ENCODE measurements at regions not wholly inside any gene's neighbourhood (a gene's known extent, or its start where the extent isn't known, plus 50 kb on each side); places are given as distances from the start of the nearest gene placed in this dataset.

- no peaks in the 10 kb centered on the region for H3K9me1 ChIP-seq (ENCODE audit: control insufficient read depth, extremely low read depth, insufficient read depth, low read length)
- H3K4me2 ChIP-seq (ENCODE audit: control insufficient read depth, extremely low read depth, insufficient read depth, low read depth, low read length), result no peak overlapping the region
- H3K36me3 ChIP-seq (ENCODE audit: control insufficient read depth in 2 of 2, extremely low read depth in 1 of 2, insufficient read depth in 2 of 2, low read length in 2 of 2), result no peaks in the 10 kb centered on the region
- dilution Hi-C loops (cut with MboI; ENCODE audit: extremely low pct_ligation_motif_present, low sequenced_read_pairs), result no loop called here
- H3K4me1 ChIP-seq (ENCODE audit: control insufficient read depth, extremely low read depth, insufficient read depth, low read length), result no peaks in the 10 kb centered on the region
- no peak overlapping the region for H3K27ac ChIP-seq (ENCODE audit: control insufficient read depth, insufficient read depth, low read length)
- H3K4me3 ChIP-seq (ENCODE audit: control insufficient read depth in 2 of 3, extremely low read depth in 1 of 3, insufficient read depth in 2 of 3, low read depth in 1 of 3, low read length in 3 of 3), result no peak overlapping the region
- no peak overlapping the region for H3K9ac ChIP-seq (ENCODE audit: control insufficient read depth, extremely low read depth, insufficient read depth, low read length)
- H4K20me1 ChIP-seq (ENCODE audit: control insufficient read depth, extremely low read depth, insufficient read depth, low read length), result no peaks in the 10 kb centered on the region
- FAIRE-seq, result no peak
- no peaks in the 10 kb centered on the region for H3K9me3 ChIP-seq (ENCODE audit: control insufficient read depth, low read depth, low read length)
- no peak for DNase-seq (ENCODE audit: low read depth, low spot score)
- H2AFZ ChIP-seq (ENCODE audit: control insufficient read depth, low read length), result no peak overlapping the region
- TF ChIP-seq CTCF (optimal IDR thresholded peaks at IDR 0.05 in 1 of 3, IDR thresholded peaks at IDR 0.05 in 1 of 3, conservative IDR thresholded peaks at IDR 0.05 in 1 of 3; ENCODE audit: extremely low read depth in 1 of 3, insufficient read depth in 2 of 3, low read length in 3 of 3) (no peak), EZH2 (IDR thresholded peaks at IDR 0.05; ENCODE audit: low read length) (no peak)
- no peaks in the 10 kb centered on the region for H3K27me3 ChIP-seq (ENCODE audit: control insufficient read depth, extremely low read depth, insufficient read depth, low read length)
- H3K79me2 ChIP-seq (ENCODE audit: control insufficient read depth, insufficient read depth, low read length), result no peaks in the 10 kb centered on the region
Observed at GRCh38 chr2:183459466-183459865, 335.2 kb downstream of the NUP35 start.

GRCh38 chr2:183463821-183464220, 339.6 kb downstream of the NUP35 start:
- Histone ChIP-seq H2AFZ (ENCODE audit: control insufficient read depth, low read length) (no peak overlapping the region), H3K79me2 (ENCODE audit: control insufficient read depth, insufficient read depth, low read length) (no peaks in the 10 kb centered on the region), H3K4me3 (ENCODE audit: control insufficient read depth in 2 of 3, extremely low read depth in 1 of 3, insufficient read depth in 2 of 3, low read depth in 1 of 3, low read length in 3 of 3) (no peak overlapping the region), H3K27ac (ENCODE audit: control insufficient read depth, insufficient read depth, low read length) (no peak overlapping the region), H3K27me3 (ENCODE audit: control insufficient read depth, extremely low read depth, insufficient read depth, low read length) (no peaks in the 10 kb centered on the region), H3K36me3 (ENCODE audit: control insufficient read depth in 2 of 2, extremely low read depth in 1 of 2, insufficient read depth in 2 of 2, low read length in 2 of 2) (no peaks in the 10 kb centered on the region), H3K9ac (ENCODE audit: control insufficient read depth, extremely low read depth, insufficient read depth, low read length) (no peak overlapping the region), H3K9me3 (ENCODE audit: control insufficient read depth, low read depth, low read length) (no peaks in the 10 kb centered on the region), H3K4me1 (ENCODE audit: control insufficient read depth, extremely low read depth, insufficient read depth, low read length) (no peaks in the 10 kb centered on the region), H4K20me1 (ENCODE audit: control insufficient read depth, extremely low read depth, insufficient read depth, low read length) (no peaks in the 10 kb centered on the region), H3K4me2 (ENCODE audit: control insufficient read depth, extremely low read depth, insufficient read depth, low read depth, low read length) (no peak overlapping the region), H3K9me1 (ENCODE audit: control insufficient read depth, extremely low read depth, insufficient read depth, low read length) (no peaks in the 10 kb centered on the region)
- FAIRE-seq (no peak), DNase-seq (ENCODE audit: low read depth, low spot score) (no peak)
- TF ChIP-seq EZH2 (IDR thresholded peaks at IDR 0.05; ENCODE audit: low read length), result no peak
- no peak for TF ChIP-seq CTCF (optimal IDR thresholded peaks at IDR 0.05 in 1 of 3, IDR thresholded peaks at IDR 0.05 in 1 of 3, conservative IDR thresholded peaks at IDR 0.05 in 1 of 3; ENCODE audit: extremely low read depth in 1 of 3, insufficient read depth in 2 of 3, low read length in 3 of 3)
- dilution Hi-C loops (cut with MboI; ENCODE audit: extremely low pct_ligation_motif_present, low sequenced_read_pairs), result no loop called here

All from keratinocyte (primary cell).